CD4-positive, alpha-beta T cell (primary cell): ENCODE measurements at regions not wholly inside any gene's neighbourhood (a gene's known extent, or its start where the extent isn't known, plus 50 kb on each side); places are given as distances from the start of the nearest gene placed in this dataset.
A peak's percentile ranks its signal among the peaks of the same experiment; 100 is the strongest.

Source experiments
- ATAC-seq: fragments of 200-7000 bp; cut with Tn5 transposase; one replicate; pipeline ENCODE4 v1.10.0; 2022; ENCODE audit warnings: mild to moderate bottlenecking; ENCODE audit not compliant: poor library complexity
- CTCF ChIA-PET: fragments of 350-600 bp; sonication (Branson Sonifier 250); formaldehyde crosslinking; loops from one replicate; lab custom pipeline; 2021; ENCODE audit warnings: antibody characterized with exemption, inconsistent platforms; lab: Charles Lee
- POLR2A ChIA-PET: fragments of 350-600 bp; sonication (Branson Sonifier 250); formaldehyde crosslinking; loops from one replicate; lab custom pipeline; 2021; ENCODE audit warnings: antibody characterized with exemption, inconsistent platforms; lab: Charles Lee
- DNase-seq, 14 experiments: peaks; one replicate each; pipeline ENCODE4 v3.0.0-alpha.2; 2013 to 2020; ENCODE audit warnings: mixed read lengths in 2 of 14
- H3K27ac ChIP-seq, 2 donors: one replicate each; pipeline versions ENCODE4 v1.5.1 to v1.7.0; 2013; ENCODE audit warnings: low read length in 2 of 2, low read depth in 1 of 2, mild to moderate bottlenecking in 1 of 2
- H3K27me3 ChIP-seq, 2 experiments: 1 replicate in 1 of 2; 2 replicates in 1 of 2; pipeline versions ENCODE4 v1.6.1 to v1.7.0; 2013; ENCODE audit warnings: low read length in 2 of 2, control low read depth in 1 of 2, mild to moderate bottlenecking in 1 of 2, moderate library complexity in 1 of 2; ENCODE audit not compliant: insufficient read depth in 2 of 2, control insufficient read depth in 1 of 2
- H3K36me3 ChIP-seq: one replicate; pipeline ENCODE4 v1.6.1; 2013; ENCODE audit warnings: low read length, control low read depth; ENCODE audit not compliant: insufficient read depth
- H3K4me1 ChIP-seq: one replicate; pipeline ENCODE4 v1.6.1; 2013; ENCODE audit warnings: low read length, control low read depth; ENCODE audit not compliant: insufficient read depth
- H3K4me3 ChIP-seq: one replicate; pipeline ENCODE4 v1.5.1; 2013; ENCODE audit warnings: mild to moderate bottlenecking, low read length, moderate library complexity
- H3K9me3 ChIP-seq, 2 experiments: 1 replicate in 1 of 2; 2 replicates in 1 of 2; pipeline versions ENCODE4 v1.6.1 to v1.7.0; 2013; ENCODE audit warnings: low read length in 2 of 2, mild to moderate bottlenecking in 2 of 2, control low read depth in 1 of 2, moderate library complexity in 1 of 2; ENCODE audit not compliant: control insufficient read depth in 1 of 2, insufficient read depth in 1 of 2
- H3K27ac Mint-ChIP-seq: one replicate; pipeline ENCODE4 v1.8.0; 2020; ENCODE audit warnings: mixed read lengths
- H3K27me3 Mint-ChIP-seq: one replicate; pipeline ENCODE4 v1.8.0; 2021; ENCODE audit warnings: mixed read lengths
- H3K36me3 Mint-ChIP-seq: one replicate; pipeline ENCODE4 v1.8.0; 2021; ENCODE audit warnings: low read depth, mixed read lengths
- H3K4me1 Mint-ChIP-seq: one replicate; pipeline ENCODE4 v1.8.0; 2021; ENCODE audit warnings: low read depth, mixed read lengths
- H3K4me3 Mint-ChIP-seq: one replicate; pipeline ENCODE4 v1.8.0; 2020; ENCODE audit warnings: mild to moderate bottlenecking, mixed read lengths
- H3K9me3 Mint-ChIP-seq: one replicate; pipeline ENCODE4 v1.8.0; 2020; ENCODE audit warnings: mixed read lengths
- intact Hi-C, 2 experiments: fragments of 100-400 bp; cut with DNase I in 1 of 2; cut with micrococcal nuclease in 1 of 2; formaldehyde crosslinking; loops; one replicate each; pipeline versions ENCODE4 v1.15.1 to v1.9.0; 2023 to 2025; cut with DNase I, micrococcal nuclease
- TF ChIP-seq, protein P1 (sequence below): fragments of 200-600 bp; IDR thresholded peaks from one replicate; pipeline ENCODE4 v1.8.0; 2022; ENCODE audit warnings: antibody characterized with exemption, mild to moderate bottlenecking

DNA sequence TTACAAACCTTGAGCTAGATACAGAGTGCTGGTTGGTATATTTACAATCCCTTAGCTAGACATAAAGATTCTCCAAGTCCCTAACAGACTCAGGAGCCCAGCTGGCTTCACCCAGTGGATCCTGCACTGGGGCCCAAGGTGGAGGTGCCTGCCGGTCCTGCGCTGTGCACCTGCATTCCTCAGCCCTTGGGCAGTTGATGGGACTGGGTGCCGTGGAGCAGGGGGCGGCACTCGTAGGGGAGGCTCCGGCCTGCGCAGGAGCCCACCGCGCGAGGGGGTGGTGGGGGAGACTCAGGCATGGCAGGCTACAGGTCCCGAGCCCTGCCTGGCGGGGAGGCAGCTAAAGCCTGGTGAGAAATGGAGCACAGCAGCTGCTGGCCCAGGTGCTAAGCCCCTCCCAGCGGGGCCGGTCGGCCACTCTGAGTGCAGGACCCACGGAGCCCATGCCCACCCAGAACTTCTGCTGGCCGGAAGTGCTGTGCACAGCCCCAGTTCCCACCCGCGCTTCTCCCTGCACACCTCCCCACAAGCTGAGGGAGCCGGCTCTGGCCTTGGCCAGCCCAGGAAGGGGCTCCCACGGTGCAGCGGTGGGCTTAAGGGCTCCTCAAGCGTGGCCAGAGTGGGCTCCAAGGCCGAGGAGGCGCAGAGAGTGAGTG, 1464.7 kb downstream of the EFNA5 start:
- H3K9me3 Mint-ChIP-seq, result peaks cover 6% of the 10 kb centered on the region
- DNase-seq, result peak in 1 of 14 experiments; percentile 6
- H3K36me3 ChIP-seq, result no peaks in the 10 kb centered on the region
- intact Hi-C loops, result no loop called here
- peaks cover 3 to 11% of the 10 kb centered on the region in 2 experiments for H3K9me3 ChIP-seq
- no peaks in the 10 kb centered on the region for H3K27me3 ChIP-seq
- H3K36me3 Mint-ChIP-seq, result no peaks in the 10 kb centered on the region
- POLR2A ChIA-PET, result no interaction called here
- no peak overlapping the region for H3K27ac ChIP-seq
- H3K4me1 Mint-ChIP-seq, result no peaks in the 10 kb centered on the region
- no peaks in the 10 kb centered on the region for H3K4me1 ChIP-seq
- no peak overlapping the region for H3K27ac Mint-ChIP-seq
- CTCF ChIA-PET, result no interaction called here
- TF ChIP-seq, protein P1, sequence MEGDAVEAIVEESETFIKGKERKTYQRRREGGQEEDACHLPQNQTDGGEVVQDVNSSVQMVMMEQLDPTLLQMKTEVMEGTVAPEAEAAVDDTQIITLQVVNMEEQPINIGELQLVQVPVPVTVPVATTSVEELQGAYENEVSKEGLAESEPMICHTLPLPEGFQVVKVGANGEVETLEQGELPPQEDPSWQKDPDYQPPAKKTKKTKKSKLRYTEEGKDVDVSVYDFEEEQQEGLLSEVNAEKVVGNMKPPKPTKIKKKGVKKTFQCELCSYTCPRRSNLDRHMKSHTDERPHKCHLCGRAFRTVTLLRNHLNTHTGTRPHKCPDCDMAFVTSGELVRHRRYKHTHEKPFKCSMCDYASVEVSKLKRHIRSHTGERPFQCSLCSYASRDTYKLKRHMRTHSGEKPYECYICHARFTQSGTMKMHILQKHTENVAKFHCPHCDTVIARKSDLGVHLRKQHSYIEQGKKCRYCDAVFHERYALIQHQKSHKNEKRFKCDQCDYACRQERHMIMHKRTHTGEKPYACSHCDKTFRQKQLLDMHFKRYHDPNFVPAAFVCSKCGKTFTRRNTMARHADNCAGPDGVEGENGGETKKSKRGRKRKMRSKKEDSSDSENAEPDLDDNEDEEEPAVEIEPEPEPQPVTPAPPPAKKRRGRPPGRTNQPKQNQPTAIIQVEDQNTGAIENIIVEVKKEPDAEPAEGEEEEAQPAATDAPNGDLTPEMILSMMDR, result no peak
- H3K4me3 Mint-ChIP-seq, result no peak overlapping the region
- H3K27me3 Mint-ChIP-seq, result no peaks in the 10 kb centered on the region
- no peak for ATAC-seq
- H3K4me3 ChIP-seq, result no peak overlapping the region

DNA sequence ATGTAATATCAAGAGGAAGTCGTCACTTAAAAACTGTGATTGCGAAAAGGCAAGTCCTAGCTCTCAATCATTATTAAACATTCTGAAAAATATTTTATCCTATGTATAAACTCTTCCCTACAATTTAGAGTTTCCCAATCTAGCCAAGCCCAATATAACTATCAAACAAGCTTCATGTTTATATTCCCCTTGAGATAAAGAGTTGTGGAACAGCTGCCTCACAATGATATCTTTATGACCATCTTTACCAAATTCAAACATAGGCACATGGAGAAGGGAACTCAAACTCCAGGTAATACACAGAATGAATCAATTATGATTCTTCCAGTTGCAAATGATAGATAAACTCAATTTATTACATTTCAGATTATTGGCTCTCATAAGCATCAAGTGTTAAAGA, 1468.7 kb downstream of the EFNA5 start:
- H3K9me3 ChIP-seq, result peaks cover 3 to 11% of the 10 kb centered on the region in 2 experiments
- no peaks in the 10 kb centered on the region for H3K36me3 ChIP-seq
- DNase-seq, result no peak
- H3K4me3 ChIP-seq, result no peak overlapping the region
- Mint-ChIP-seq H3K4me3 (no peak overlapping the region), H3K27me3 (no peaks in the 10 kb centered on the region), H3K27ac (no peak overlapping the region), H3K4me1 (no peaks in the 10 kb centered on the region), H3K36me3 (no peaks in the 10 kb centered on the region), H3K9me3 (peaks cover 9% of the 10 kb centered on the region)
- ATAC-seq, result no peak
- ChIA-PET CTCF (no interaction called here), POLR2A (no interaction called here)
- H3K27me3 ChIP-seq, result no peaks in the 10 kb centered on the region
- intact Hi-C loops, result no loop called here
- no peaks in the 10 kb centered on the region for H3K4me1 ChIP-seq
- TF ChIP-seq, protein P1, result no peak
- H3K27ac ChIP-seq, result no peak overlapping the region

GRCh38 chr5:106200971-106201370, 1469.8 kb downstream of the EFNA5 start:
- ATAC-seq (no peak), DNase-seq (no peak)
- H3K4me3 Mint-ChIP-seq, result no peak overlapping the region
- H3K27me3 ChIP-seq, result no peaks in the 10 kb centered on the region
- TF ChIP-seq, protein P1, result no peak
- no peaks in the 10 kb centered on the region for H3K36me3 ChIP-seq
- peaks cover 10% of the 10 kb centered on the region for H3K9me3 Mint-ChIP-seq
- H3K27ac ChIP-seq, result no peak overlapping the region
- no peaks in the 10 kb centered on the region for H3K4me1 Mint-ChIP-seq
- H3K4me1 ChIP-seq, result no peaks in the 10 kb centered on the region
- H3K27ac Mint-ChIP-seq, result no peak overlapping the region
- H3K4me3 ChIP-seq, result no peak overlapping the region
- H3K36me3 Mint-ChIP-seq, result no peaks in the 10 kb centered on the region
- POLR2A ChIA-PET, result no interaction called here
- CTCF ChIA-PET, result no interaction called here
- no peaks in the 10 kb centered on the region for H3K27me3 Mint-ChIP-seq
- peaks cover 3 to 6% of the 10 kb centered on the region in 2 experiments for H3K9me3 ChIP-seq
- intact Hi-C loops, result no loop called here
